PC-9 (cell line): ENCODE measurements at regions not wholly inside any gene's neighbourhood (a gene's known extent, or its start where the extent isn't known, plus 50 kb on each side); places are given as distances from the start of the nearest gene placed in this dataset.

Experiments used
- CTCF ChIP-seq: fragments of 200-600 bp; sonication (generic); conservative IDR thresholded peaks from 2 replicates; pipeline ENCODE4 v1.6.1; 2017; ENCODE audit warnings: mixed run types, antibody characterized with exemption, mild to moderate bottlenecking, moderate library complexity
- EZH2 ChIP-seq: fragments of 200-600 bp; sonication (generic); IDR thresholded peaks from 2 replicates; pipeline ENCODE4 v1.8.0; 2017; ENCODE audit warnings: antibody characterized with exemption, low read depth

GRCh38 chr3:84108442-84108971, 850.3 kb upstream of the CADM2 start:
- TF ChIP-seq CTCF: no peak
- TF ChIP-seq EZH2: no peak
